H1 (cell line): ENCODE measurements at regions not wholly inside any gene's neighbourhood (a gene's known extent, or its start where the extent isn't known, plus 50 kb on each side); places are given as distances from the start of the nearest gene placed in this dataset.

Experiments used
- CTCF ChIA-PET: fragments of 300-600 bp; sonication (Branson Sonifier 250); formaldehyde crosslinking; loops from one replicate; lab custom pipeline; 2021; ENCODE audit not compliant: partially characterized antibody; lab: Charles Lee
- POLR2A ChIA-PET: fragments of 300-600 bp; sonication (Branson Sonifier 250); formaldehyde crosslinking; loops from one replicate; lab custom pipeline; 2021; ENCODE audit warnings: inconsistent platforms; ENCODE audit not compliant: partially characterized antibody; lab: Charles Lee
- DNase-seq, 2 experiments: peaks; one replicate each; pipeline versions ENCODE4 v3.0.0 to v3.0.0-alpha.2; 2010 to 2022; ENCODE audit warnings: low spot score in 2 of 2, low read depth in 1 of 2, mixed read lengths in 1 of 2
- FAIRE-seq: peaks from 2 replicates; lab custom pipeline; 2011; peaks lifted over from hg19 to GRCh38; lab: Jason Lieb, UNC
- H2AFZ ChIP-seq: 2 replicates; pipeline ENCODE4 v1.8.1; 2012; ENCODE audit warnings: low read length, inconsistent platforms
- H2AK5ac ChIP-seq: 2 replicates; pipeline ENCODE4 v1.6.1; 2013; ENCODE audit warnings: low read depth, low read length
- H2BK120ac ChIP-seq: replicated peaks from 2 replicates; pipeline ENCODE3; 2013; ENCODE audit warnings: low read depth, low read length, inconsistent platforms
- H2BK12ac ChIP-seq: 2 replicates; pipeline ENCODE4 v1.6.1; 2013; ENCODE audit warnings: low read depth, low read length
- H2BK15ac ChIP-seq: 2 replicates; pipeline ENCODE4 v1.6.1; 2013; ENCODE audit warnings: low read length
- H2BK20ac ChIP-seq: 2 replicates; pipeline ENCODE4 v1.6.1; 2013; ENCODE audit warnings: low read length
- H2BK5ac ChIP-seq: 2 replicates; pipeline ENCODE4 v1.6.1; 2013; ENCODE audit warnings: low read depth, low read length
- H3K14ac ChIP-seq: 2 replicates; pipeline ENCODE4 v1.6.1; 2013; ENCODE audit warnings: inconsistent platforms; ENCODE audit not compliant: insufficient read length
- H3K18ac ChIP-seq: 2 replicates; pipeline ENCODE4 v1.6.1; 2013; ENCODE audit warnings: low read length; ENCODE audit errors: extremely low read depth
- H3K23ac ChIP-seq: 2 replicates; pipeline ENCODE4 v1.6.1; 2013; ENCODE audit warnings: inconsistent platforms; ENCODE audit not compliant: insufficient read length
- H3K23me2 ChIP-seq: 2 replicates; pipeline ENCODE4 v1.6.1; 2013; ENCODE audit warnings: low read depth, low read length
- H3K27ac ChIP-seq: 2 replicates; pipeline ENCODE4 v1.6.1; 2011; ENCODE audit warnings: low read depth, low read length, inconsistent platforms
- H3K27me3 ChIP-seq, 4 experiments: replicated peaks in 1 of 4; 1 replicate in 1 of 4; 2 replicates in 3 of 4; pipeline versions ENCODE4 v1.6.1 to v1.8.1; 2011 to 2013; ENCODE audit warnings: low read length in 3 of 4, mild to moderate bottlenecking in 3 of 4, inconsistent platforms in 2 of 4, mixed read lengths in 2 of 4, moderate library complexity in 1 of 4; ENCODE audit not compliant: control insufficient read depth in 3 of 4, insufficient read depth in 3 of 4; ENCODE audit errors: extremely low read depth in 1 of 4
- H3K36me3 ChIP-seq, 4 experiments: 2 replicates each; pipeline versions ENCODE4 v1.6.1 to v1.8.1; 2011 to 2013; ENCODE audit warnings: mild to moderate bottlenecking in 4 of 4, low read length in 3 of 4, moderate library complexity in 2 of 4, control low read depth in 1 of 4, inconsistent platforms in 1 of 4; ENCODE audit not compliant: insufficient read depth in 4 of 4, control insufficient read depth in 2 of 4
- H3K4ac ChIP-seq: replicated peaks from 2 replicates; pipeline ENCODE3; 2013; ENCODE audit warnings: low read length, low read depth, mixed read lengths, inconsistent platforms; ENCODE audit not compliant: insufficient read length
- H3K4me1 ChIP-seq, 4 experiments: replicated peaks in 1 of 4; 1 replicate in 1 of 4; 2 replicates in 3 of 4; pipeline versions ENCODE4 v1.6.1 to v1.8.1; 2011 to 2013; ENCODE audit warnings: low read length in 3 of 4, inconsistent platforms in 2 of 4, mixed read lengths in 1 of 4; ENCODE audit not compliant: insufficient read depth in 4 of 4, control insufficient read depth in 3 of 4
- H3K4me2 ChIP-seq, 2 experiments: 2 replicates each; pipeline versions ENCODE4 v1.6.1 to v1.8.1; 2011 to 2013; ENCODE audit warnings: low read depth in 2 of 2, low read length in 2 of 2, control low read depth in 1 of 2, inconsistent platforms in 1 of 2, mild to moderate bottlenecking in 1 of 2; ENCODE audit not compliant: insufficient read depth in 1 of 2
- H3K4me3 ChIP-seq, 4 experiments: fragments of 200-600, 300-600 bp in 1 of 4; sonication (generic), shearing (Covaris generic), sonication (Bioruptor Twin) in 1 of 4; 2 replicates each; pipeline versions ENCODE4 v1.5.1 to v1.8.1; 2011 to 2016; ENCODE audit warnings: low read length in 4 of 4, low read depth in 3 of 4, control low read depth in 2 of 4, inconsistent platforms in 2 of 4, mild to moderate bottlenecking in 2 of 4, mixed read lengths in 1 of 4, moderate library complexity in 1 of 4; ENCODE audit not compliant: insufficient read depth in 2 of 4; ENCODE audit errors: extremely low read depth in 1 of 4
- H3K56ac ChIP-seq: replicated peaks from 2 replicates; pipeline ENCODE3; 2013; ENCODE audit warnings: low read depth, mild to moderate bottlenecking, mixed read lengths, low read length, inconsistent platforms; ENCODE audit not compliant: insufficient read length
- H3K79me1 ChIP-seq: 2 replicates; pipeline ENCODE4 v1.6.1; 2013; ENCODE audit warnings: low read depth, low read length, control low read depth
- H3K79me2 ChIP-seq, 2 experiments: 2 replicates each; pipeline versions ENCODE4 v1.6.1 to v1.8.1; 2012 to 2013; ENCODE audit warnings: low read length in 2 of 2, mild to moderate bottlenecking in 2 of 2, inconsistent platforms in 1 of 2; ENCODE audit not compliant: insufficient read depth in 2 of 2, control insufficient read depth in 1 of 2
- H3K9ac ChIP-seq, 4 experiments: replicated peaks in 1 of 4; 1 replicate in 1 of 4; 2 replicates in 3 of 4; pipeline versions ENCODE4 v1.6.1 to v1.8.1; 2011 to 2013; ENCODE audit warnings: low read depth in 3 of 4, low read length in 3 of 4, control low read depth in 2 of 4, mild to moderate bottlenecking in 2 of 4, moderate library complexity in 2 of 4, inconsistent platforms in 1 of 4; ENCODE audit errors: extremely low read depth in 1 of 4
- H3K9me3 ChIP-seq, 2 experiments: 2 replicates each; pipeline versions ENCODE4 v1.6.1 to v1.8.1; 2012 to 2013; ENCODE audit warnings: mild to moderate bottlenecking in 2 of 2, moderate library complexity in 2 of 2, control low read depth in 1 of 2, inconsistent platforms in 1 of 2, low read depth in 1 of 2, low read length in 1 of 2, mixed read lengths in 1 of 2; ENCODE audit not compliant: insufficient read depth in 2 of 2
- H4K20me1 ChIP-seq, 2 experiments: replicated peaks in 1 of 2; 2 replicates each; pipeline versions ENCODE3 to v1.8.1; 2011 to 2013; ENCODE audit warnings: inconsistent platforms in 2 of 2, low read length in 2 of 2, mild to moderate bottlenecking in 1 of 2; ENCODE audit not compliant: insufficient read depth in 2 of 2, control insufficient read depth in 1 of 2
- H4K5ac ChIP-seq: 2 replicates; pipeline ENCODE4 v1.6.1; 2013; ENCODE audit warnings: low read length, low read depth, mixed read lengths, inconsistent platforms; ENCODE audit not compliant: insufficient read length
- H4K8ac ChIP-seq: 2 replicates; pipeline ENCODE4 v1.8.0; 2013; ENCODE audit warnings: mild to moderate bottlenecking, moderate library complexity, low read length, inconsistent platforms; ENCODE audit not compliant: insufficient read depth; ENCODE audit errors: extremely low read depth
- H4K91ac ChIP-seq: replicated peaks from 2 replicates; pipeline ENCODE3; 2013; ENCODE audit warnings: low read length, mixed read lengths, inconsistent platforms; ENCODE audit not compliant: insufficient read length
- ASH2L ChIP-seq: fragments of 200-600, 300-600 bp; sonication (generic); IDR thresholded peaks from one replicate; pipeline ENCODE4 v1.7.1; 2017; ENCODE audit warnings: low read length
- CHD2 ChIP-seq: IDR thresholded peaks from 2 replicates; pipeline ENCODE4 v1.6.1; 2012; ENCODE audit warnings: low read length, improper control_type of control experiment
- CTCF ChIP-seq, 3 experiments: IDR thresholded peaks; 1 replicate in 2 of 3; 2 replicates in 1 of 3; pipeline versions ENCODE4 v1.5.1 to v1.6.1; 2011; ENCODE audit warnings: low read length in 3 of 3, mild to moderate bottlenecking in 3 of 3, inconsistent platforms in 2 of 3, low read depth in 1 of 3, moderate library complexity in 1 of 3; ENCODE audit not compliant: insufficient read depth in 1 of 3; ENCODE audit errors: control extremely low read depth in 1 of 3
- EZH2 ChIP-seq: fragments of 200-600 bp; sonication (generic); IDR thresholded peaks from 2 replicates; pipeline ENCODE4 v1.7.1; 2012; ENCODE audit warnings: low read depth, mild to moderate bottlenecking, moderate library complexity, low read length, inconsistent platforms; ENCODE audit not compliant: severe bottlenecking
- TAF1 ChIP-seq: IDR thresholded peaks from 2 replicates; pipeline ENCODE4 v1.6.1; 2011; ENCODE audit warnings: mild to moderate bottlenecking, low read depth, low read length
- WGBS, 2 experiments: shearing (Covaris generic) in 1 of 2; methylation state at CpG; one replicate each; pipeline versions ENCODE4 v1.1.6 to v1.1.7; 2013 to 2015; ENCODE audit warnings: low lambda C conversion rate in 2 of 2, mixed read lengths in 2 of 2, inconsistent platforms in 1 of 2, low coverage in 1 of 2, missing lambda C conversion rate in 1 of 2; ENCODE audit not compliant: insufficient replicate concordance in 2 of 2, insufficient coverage in 1 of 2, insufficient read length in 1 of 2; ENCODE audit errors: extremely low coverage in 1 of 2, missing lambda C conversion rate in 1 of 2; 5-methylcytosine and 5-hydroxymethylcytosine counted together

GRCh38 chr1:98321191-98321590 is 340.3 kb upstream of the SNX7 start:
- Histone ChIP-seq H2AK5ac (no peak overlapping the region), H3K9ac (no peak overlapping the region), H3K23me2 (no peaks in the 10 kb centered on the region), H2AFZ (no peak overlapping the region), H4K5ac (no peak overlapping the region), H3K27me3 (no peaks in the 10 kb centered on the region), H3K27ac (no peak overlapping the region), H3K4ac (no peak overlapping the region), H3K79me2 (no peaks in the 10 kb centered on the region), H2BK15ac (no peak overlapping the region), H3K4me2 (no peak overlapping the region), H4K8ac (no peak overlapping the region), H3K23ac (no peak overlapping the region), H2BK20ac (no peak overlapping the region), H2BK5ac (no peak overlapping the region), H4K91ac (no peak overlapping the region), H3K4me1 (no peaks in the 10 kb centered on the region), H4K20me1 (no peaks in the 10 kb centered on the region), H3K4me3 (no peak overlapping the region), H3K56ac (no peak overlapping the region), H3K9me3 (no peaks in the 10 kb centered on the region), H2BK12ac (no peak overlapping the region), H3K14ac (no peak overlapping the region), H3K36me3 (no peaks in the 10 kb centered on the region), H3K79me1 (no peaks in the 10 kb centered on the region), H3K18ac (no peak overlapping the region), H2BK120ac (no peak overlapping the region)
- ChIA-PET POLR2A (no interaction called here), CTCF (no interaction called here)
- DNase-seq: no peak
- WGBS, 2 experiments: 87% methylated on average over 2 of the region's 2 CpGs; no CpG with 5 or more reads in 1 of the 2 experiments
- TF ChIP-seq CHD2 (no peak), TAF1 (no peak), CTCF (IDR thresholded peaks at IDR 0.05; ENCODE audit: control extremely low read depth in 1 of 3, insufficient read depth in 1 of 3, low read depth in 1 of 3, low read length in 3 of 3) (no peak), EZH2 (no peak), ASH2L (no peak)
- FAIRE-seq: no peak
